GM21390 (cell line): ENCODE measurements at regions not wholly inside any gene's neighbourhood (a gene's known extent, or its start where the extent isn't known, plus 50 kb on each side); places are given as distances from the start of the nearest gene placed in this dataset.

Experiments
- ATAC-seq: cut with Tn5 transposase; IDR thresholded peaks from one replicate; pipeline ENCODE4 v1.9.1; 2021; ENCODE audit not compliant: unreplicated experiment

DNA sequence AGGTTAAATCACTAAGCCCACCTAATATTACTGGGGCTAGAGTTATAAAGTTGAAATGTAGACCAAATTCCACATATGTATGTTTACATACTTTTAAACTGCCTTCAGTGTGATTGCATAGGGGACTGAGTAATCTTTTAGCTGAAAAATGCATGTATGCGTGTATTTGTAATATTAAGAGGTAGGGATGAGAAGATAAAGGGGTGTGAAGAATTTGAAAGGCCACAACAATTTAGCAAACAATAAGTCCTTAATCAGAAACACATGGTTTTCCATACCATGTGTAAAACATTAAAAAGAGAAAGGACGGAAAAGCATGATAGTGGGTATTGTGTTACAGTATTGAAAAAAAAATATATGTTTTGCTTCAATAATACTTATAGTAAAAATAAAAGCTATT is 919.9 kb upstream of the FLRT2 start:
- ATAC-seq = no peak

DNA sequence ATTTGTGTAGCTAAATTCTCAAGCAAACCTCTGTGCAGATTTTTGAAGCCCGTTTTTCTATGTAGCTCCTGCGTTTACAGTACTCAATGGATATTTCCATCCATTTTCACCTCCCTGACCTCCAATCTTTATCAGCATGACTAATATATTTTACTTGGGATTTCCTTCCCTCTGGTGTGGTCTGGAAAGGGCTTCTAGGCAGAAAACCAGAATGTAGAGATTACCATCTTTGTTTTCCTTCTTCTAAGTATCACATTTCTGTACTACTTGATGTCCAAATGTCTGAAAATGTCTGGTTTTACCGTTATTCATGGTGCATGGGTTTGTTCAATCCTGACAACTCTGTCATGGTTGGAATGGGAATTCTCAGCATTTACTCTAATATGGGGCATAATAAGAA is 907.6 kb upstream of the FLRT2 start:
- no peak for ATAC-seq

DNA sequence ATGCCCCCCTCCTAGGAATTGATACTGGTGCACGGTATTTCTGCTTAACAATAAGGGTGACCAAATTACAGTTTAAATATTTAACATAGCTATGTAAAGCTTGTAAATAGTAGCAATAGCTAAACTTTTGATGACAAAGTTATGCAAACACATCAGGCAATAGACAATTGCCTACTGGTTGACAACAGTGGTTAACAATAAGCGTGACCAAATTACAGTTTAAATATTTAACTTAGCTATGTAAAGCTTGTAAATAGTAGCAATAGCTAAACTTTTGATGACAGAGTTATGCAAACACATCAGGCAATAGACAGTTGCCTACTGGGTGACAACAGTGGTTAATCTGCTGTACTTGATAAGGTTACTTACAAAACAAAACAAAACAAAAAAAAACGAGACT is 886.5 kb upstream of the FLRT2 start:
- ATAC-seq = no peak

DNA sequence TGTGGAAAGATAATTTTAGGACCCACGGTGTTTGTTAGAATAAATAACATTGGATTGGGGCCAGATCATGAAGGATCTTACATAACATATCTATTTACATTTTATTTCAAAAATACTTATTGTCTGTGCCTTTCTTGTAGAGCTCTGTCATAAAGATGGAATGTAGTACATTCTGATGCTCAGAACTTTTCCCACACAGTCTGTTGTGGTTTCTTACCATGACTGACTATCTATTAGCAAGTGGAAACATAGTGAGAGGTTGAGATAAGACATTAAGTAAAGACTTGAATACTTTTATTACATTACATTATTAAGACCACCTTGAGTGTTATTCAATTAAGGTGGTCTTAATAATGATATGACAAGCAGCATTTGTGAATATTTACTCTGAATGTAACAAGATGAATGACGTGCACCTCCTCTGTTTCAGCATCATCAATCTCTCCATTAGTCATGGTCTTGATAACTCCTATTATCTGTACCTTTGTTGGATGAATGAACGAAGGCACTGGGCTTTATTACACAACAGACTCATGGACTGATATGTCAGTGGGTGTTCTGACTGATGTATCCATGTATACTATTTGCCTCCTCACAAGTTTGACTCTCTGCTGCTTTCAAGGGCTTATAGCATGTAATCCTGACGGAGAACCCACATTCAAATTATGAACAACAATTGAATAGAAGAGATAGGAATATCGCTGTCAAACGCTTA is 883.0 kb upstream of the FLRT2 start:
- ATAC-seq = no peak

DNA sequence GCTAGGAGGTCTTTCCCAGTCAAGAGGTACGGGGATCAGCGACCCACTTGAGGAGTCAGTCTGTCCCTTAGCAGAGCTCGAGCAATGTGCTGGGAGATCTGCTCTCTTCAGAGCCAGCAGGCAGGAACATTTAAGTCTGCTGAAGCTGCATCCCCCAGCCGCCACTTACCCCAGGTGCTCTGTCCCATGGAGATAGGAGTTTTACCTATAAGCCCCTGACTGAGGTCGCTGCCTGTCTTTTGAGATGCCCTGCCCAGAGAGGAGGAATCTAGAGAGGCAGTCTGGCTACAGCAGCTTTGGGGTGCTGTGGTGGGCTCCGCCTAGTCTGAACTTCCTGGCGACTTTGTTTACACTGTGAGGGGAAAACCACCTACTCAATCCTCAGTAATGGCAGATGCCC is 874.9 kb upstream of the FLRT2 start:
- no peak for ATAC-seq

DNA sequence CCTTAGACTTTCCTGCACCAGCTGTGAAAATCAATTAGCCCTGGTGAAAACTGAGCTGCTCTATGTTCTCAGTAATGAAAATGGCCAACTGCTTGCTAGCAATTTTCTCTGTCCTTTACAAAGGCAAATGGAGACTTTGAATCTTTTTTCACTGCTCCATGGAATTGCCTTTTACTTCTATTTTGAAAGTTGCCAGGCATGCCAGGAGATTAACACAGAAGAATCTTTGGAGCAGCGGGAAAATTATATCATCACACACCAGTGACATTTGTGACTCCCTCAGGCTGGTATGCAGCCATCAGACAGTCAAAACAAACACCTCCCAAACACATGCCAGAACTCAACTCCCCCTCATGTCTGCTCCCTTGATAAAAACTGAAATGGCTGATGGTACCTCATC is 872.0 kb upstream of the FLRT2 start:
- ATAC-seq = no peak

DNA sequence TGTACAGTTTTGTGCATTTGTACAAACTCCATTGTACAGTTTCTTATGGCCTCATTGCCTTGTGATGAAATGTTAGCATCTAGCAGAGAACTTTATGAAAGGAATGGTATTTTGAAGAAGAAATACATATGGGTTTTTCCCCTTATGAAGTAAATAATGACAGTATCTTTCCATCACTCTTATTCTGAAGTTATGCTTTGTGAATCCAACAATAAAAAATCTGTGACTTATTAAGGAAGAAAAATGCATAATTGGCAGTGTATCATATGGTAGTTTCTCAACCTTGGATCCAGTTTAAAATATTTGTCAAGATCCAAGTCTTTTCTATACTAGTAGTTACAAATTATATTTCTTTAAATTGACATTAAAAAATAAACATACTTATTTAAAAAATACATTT is 859.1 kb upstream of the FLRT2 start:
- ATAC-seq = no peak

DNA sequence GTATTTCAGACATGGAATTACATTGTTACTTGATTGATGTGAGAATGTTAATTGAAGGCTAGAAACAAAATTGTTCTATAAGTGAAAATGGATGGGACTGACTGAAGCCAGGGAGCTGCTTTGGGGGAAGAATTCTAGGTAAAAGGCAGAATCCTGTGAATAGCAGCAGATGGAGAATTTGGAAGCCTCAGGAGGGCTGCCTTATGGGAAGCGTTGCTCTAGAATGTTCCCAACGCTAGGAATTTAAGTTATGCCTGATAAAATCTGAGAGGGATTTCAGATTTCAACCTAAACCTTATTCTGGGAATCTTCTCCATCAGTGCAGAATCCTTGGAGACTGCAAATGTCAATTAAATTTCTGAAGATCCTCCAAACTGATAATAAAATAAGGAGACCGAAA is 858.2 kb upstream of the FLRT2 start:
- ATAC-seq = no peak

DNA sequence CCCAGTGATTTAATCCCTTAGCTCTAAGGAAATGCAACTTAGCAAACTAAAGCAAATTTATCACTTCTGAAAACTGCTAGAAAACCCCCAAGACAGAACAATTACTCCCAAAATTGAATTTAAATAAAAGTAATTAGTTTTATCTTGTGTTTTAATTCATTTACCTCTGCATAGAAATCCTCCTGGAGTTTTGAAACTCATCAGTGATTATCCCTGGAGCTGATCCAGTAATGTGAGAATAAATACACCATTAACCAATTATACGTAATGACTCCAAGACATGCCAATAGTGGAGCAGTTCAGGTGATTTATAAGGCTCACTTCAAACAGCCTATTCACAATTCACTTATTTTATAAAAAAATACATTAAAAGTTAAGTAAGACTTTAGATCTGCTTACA is 855.3 kb upstream of the FLRT2 start:
- no peak for ATAC-seq

DNA sequence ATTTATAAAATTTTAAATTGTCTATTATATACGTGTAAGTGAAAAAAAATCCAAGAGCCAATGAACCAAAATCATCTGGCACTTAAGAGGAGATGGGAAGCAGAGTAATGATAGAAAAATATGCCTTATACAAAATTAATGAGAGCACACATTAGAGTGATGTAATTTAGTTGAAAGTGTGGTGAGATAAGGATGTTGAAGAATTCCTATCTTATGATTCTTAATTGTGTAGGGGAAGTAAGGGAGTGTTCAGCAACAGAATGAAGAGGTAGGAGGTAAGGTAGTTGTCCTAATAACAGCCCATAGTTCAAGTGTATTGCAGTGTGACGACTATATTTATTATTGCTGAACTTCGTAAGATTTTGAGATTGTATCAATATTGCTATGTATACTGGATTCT is 843.4 kb upstream of the FLRT2 start:
- ATAC-seq = no peak

DNA sequence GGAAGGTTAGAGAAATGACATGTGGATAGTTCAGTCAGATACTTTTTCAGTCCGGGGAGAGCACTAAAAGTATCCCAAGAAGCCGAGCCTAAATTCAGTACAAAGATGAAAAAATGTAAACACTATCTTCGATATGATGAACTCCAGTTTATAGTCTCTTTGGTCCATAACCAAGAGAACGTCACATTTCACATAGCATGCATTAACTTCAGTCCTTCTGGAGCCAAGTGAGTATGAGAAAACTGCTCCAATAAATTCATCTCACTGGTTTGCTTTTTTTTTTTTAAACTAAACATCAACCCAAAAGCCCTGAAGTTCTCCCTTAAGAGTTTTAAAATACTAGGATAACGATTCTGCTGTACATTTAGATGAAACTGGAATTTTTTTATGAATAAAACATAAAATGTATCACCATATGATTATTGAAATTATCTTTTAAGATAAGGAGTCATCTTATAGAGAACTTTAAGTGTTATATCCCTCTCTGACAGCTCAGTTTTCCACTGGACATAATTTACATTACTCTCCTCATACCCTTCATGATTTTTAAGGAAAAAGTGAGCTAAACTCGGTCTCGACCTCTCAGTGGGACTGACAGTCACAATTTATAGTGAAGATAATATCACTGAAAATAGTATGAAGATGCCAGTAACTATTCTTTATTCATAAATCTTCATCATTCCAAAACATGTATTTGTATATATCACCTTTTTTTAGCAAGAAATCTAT is 841.5 kb upstream of the FLRT2 start:
- ATAC-seq = no peak

DNA sequence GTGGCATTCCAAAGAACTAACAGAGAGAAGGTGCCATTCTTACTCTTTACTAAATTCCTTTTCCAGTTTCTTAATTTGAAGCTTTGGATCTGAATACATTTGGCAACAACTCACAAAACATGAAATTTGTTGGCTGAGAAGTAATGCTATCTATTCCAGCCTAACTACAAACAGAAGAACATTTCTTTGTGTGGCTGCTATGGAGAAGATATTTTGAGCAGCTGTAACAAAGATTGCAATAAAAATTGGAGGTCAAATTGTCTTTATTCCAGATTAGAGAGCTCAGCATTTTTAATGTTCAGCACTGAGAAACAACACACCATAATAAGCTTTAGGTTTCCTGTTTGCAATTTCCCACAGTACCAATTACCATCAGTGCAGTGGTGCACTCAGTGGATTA is 835.8 kb upstream of the FLRT2 start:
- ATAC-seq = no peak

DNA sequence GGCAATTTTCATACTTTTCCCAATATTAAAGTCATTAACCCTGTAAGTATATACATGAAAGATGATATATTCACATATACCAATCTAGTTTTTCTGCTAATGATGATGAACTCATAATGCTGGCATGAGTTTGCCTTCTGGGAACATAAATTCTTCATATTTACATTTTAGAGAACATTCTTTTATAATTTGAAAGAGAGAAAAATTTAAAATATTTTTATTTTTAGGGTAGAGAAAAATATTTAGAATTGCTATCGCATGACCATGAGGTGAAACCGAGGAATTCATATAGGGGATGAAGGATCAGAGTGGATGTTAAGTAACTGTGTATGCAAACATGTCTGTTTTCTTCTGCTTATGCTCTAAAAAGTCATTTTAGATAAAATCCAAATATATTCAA is 825.3 kb upstream of the FLRT2 start:
- ATAC-seq = no peak

DNA sequence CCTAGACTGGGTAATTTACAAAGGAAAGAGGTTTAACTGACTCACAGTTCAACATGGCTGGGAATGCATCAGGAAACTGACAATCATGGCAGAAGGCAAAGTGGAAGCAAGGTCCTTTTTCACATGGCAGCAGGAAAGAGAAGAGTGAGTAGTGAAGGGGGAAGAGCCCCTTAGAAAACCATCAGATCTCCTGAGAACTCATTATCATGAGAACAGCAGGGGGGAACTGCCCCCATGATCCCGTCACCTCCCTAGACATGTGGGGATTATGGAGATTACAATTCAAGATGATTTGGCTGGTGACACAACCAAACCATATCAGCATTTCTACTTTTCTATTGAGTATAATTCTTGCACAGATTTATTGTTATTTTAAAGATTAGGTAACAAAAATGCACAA is 822.1 kb upstream of the FLRT2 start:
- no peak for ATAC-seq

DNA sequence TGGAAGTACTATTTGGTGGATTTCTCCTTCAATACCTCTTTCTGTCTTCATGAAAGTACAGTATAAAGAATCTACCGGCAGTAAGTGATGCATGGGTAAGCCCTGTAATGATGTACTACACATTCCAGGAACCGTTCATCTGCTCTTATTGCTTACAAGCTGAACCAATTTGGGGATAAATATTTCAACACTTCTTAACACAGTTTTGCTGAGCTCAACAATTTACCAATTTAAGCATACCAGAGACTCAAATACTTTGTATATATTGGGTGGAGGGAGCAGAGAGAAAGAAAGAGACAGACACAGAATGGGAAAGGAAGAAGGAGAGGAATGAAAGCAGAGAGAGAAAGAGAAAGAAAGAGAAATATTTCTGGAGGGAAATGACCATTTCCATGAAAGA is 821.1 kb upstream of the FLRT2 start:
- ATAC-seq = no peak

DNA sequence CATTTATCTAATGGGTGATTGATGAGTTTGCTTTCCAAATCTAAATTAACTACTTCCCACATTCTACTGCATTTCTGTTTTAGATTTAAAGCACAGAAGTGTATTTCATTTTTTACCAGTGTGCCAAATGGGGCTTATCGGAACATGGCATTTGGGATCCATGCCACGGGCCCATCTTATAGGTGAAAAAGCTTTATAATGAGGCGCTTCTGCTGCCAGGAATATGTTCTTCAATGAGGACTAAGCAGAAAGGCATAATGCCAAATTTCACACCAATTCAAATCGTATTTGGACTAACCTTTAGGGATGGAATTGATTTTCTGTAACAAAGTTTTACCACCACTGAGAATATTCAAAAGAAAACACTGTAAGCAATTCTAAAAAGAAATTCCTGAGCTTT is 803.5 kb upstream of the FLRT2 start:
- no peak for ATAC-seq

DNA sequence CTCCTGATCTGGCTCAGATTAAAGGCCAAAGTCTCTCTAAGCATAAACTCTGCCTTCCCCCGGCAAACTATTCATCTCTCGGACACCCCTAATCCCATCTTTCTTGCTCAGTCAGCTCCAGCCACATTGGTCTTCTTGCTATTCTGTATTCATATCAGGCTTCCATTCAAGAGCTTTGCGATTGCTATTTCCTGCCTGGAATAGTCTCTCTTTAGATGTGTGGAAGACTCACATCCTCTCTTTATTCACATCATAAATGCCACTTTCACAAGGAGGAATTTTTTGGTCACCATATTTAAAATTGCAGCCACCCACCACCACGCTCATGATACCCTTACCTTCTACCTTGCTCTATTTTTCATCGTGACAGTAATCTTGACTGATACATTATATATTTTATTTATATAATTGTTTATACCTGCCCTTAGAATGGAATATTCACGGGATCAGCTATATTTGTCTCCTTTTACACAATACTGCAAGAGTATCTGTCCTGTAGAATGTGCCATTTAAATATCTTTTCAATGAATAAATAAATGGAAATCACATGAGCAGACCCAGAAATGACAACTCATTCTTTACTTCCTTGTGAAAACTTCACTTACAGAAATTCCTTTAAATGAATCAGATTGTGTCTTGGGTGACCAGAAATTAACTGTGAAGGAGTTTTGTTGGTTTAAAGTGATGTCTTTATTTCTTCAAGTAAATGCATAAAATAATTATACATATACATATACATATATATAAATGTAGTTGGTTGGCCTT is 780.6 kb upstream of the FLRT2 start:
- ATAC-seq = no peak

DNA sequence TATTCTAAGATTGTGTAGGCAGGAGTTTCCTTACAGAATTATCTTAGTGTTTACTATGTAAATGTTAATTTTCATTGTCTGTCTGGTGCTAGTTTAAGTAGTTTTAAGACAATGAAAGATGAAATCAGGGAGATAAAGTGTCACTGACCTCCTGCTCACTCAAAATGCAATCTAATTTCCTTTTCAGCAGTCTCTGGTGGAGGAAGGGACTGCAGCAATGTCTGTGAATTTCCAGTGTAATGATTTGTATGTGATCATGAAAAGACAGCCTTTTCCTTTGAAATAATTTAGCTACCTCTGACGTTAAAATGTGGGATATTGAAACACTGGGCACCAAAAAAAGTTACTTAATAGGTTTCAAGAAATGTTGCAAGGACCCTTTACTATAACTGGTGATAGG is 779.7 kb upstream of the FLRT2 start:
- ATAC-seq = no peak

DNA sequence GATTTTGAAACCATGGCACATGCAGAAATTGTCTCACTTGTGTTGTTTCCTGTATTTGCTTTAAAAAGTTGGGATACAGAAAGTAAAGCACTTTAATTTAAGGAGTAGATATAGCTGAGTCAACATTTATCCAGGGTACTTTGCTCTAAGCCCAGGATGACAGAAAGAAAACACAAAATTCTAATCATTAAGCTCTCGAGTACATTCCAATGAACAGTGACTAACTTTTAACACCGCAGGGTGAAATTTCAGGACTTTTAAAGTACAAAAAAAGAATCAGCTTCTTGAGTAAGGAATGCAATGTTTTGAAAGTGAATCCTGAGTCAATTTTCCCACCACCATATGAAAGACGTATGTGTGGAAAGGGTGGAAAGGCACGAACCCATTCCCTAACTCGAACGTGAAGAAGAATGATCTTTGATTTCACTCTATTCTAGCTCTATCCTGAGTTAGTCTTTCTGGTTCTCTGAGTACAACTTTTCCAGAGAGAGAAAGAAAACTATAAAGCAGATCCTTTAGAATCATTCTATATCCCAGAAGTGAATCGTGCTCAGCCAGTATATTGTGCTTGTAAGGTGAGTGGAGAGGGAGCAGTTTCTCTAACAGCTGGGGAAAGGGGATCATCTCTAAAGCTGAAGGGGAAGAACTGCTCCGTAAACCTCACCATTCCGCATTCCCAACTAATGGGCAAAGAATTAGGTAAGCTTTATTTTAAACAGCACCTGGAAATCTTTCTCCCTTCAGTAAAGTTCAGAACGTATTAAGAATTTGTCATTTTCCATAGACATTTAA is 779.0 kb upstream of the FLRT2 start:
- no peak for ATAC-seq

DNA sequence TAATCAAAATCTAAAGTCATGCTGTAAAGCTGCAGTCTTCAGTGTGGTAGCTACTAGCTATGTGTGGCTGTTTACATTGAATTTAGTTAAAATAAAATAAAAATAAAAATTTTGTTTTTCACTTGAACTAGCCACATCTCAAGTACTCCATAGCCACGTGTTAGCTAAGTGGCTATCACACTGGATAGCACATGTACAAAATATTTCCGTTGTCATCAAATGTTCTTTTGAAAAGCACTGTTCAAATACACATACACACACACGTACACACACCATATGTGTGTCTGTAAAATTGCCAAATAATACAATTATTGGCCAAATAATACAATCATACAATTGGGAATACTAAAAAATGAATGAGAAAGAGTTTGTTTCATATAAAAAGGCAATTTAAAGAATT is 778.2 kb upstream of the FLRT2 start:
- no peak for ATAC-seq

DNA sequence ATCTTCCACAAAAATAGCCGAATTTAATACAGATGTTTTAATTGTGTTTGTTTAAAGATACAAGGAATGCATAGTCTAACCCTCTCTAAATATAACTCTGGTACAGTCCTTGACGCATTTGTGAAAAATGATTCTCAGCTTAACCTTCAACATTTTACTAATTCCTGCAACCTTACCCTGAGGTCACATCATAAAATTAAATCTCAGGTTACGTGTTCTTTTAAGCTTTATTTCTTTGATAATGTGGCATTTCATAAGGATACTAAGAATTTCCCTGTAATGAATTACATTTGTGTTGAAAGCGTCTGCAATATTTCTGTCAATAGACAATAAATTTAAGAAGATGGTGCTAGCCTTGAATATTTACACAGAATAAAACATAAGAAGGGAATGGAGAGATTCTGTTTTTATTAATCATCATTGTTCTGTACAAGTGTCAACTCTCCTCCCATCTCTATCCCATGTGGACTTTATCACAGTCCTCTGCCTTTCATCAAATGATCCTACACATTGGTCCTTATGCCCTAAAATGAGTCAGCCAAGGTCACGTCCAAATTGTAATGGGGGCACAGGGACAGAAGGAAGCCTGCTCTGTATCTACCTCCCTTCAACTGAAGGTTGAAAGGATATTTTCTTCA is 769.3 kb upstream of the FLRT2 start:
- no peak for ATAC-seq
